ENCODE measurements at regions not wholly inside any gene's neighbourhood (a gene's known extent, or its start where the extent isn't known, plus 50 kb on each side); places are given as distances from the start of the nearest gene placed in this dataset.

GRCh38 chr4:129344058-129344457, 248.1 kb downstream of the C4orf33 start:
- Histone ChIP-seq H3K9me3 (replicated peaks; ENCODE audit: control insufficient read depth, insufficient read depth, low read depth, low read length) (no peaks in the 10 kb centered on the region), H3K9me1 (ENCODE audit: control insufficient read depth, insufficient read depth, low read length) (no peaks in the 10 kb centered on the region), H3K4me1 (replicated peaks in 1 of 2; ENCODE audit: control insufficient read depth in 2 of 2, insufficient read depth in 2 of 2, low read length in 2 of 2) (no peaks in the 10 kb centered on the region), H3K79me2 (ENCODE audit: control insufficient read depth, insufficient read depth, low read length) (no peaks in the 10 kb centered on the region), H2AFZ (ENCODE audit: low read depth, low read length) (no peak overlapping the region), H3K4me2 (ENCODE audit: insufficient read depth, low read length) (no peak overlapping the region), H3K4me3 (no peak overlapping the region), H3K36me3 (ENCODE audit: control insufficient read depth, insufficient read depth, low read length) (no peaks in the 10 kb centered on the region), H4K20me1 (replicated peaks; ENCODE audit: control insufficient read depth, insufficient read depth, low read length) (no peaks in the 10 kb centered on the region), H3K27ac (ENCODE audit: extremely low read depth, low read depth, low read length) (no peak overlapping the region), H3K27me3 (ENCODE audit: control insufficient read depth in 2 of 2, insufficient read depth in 2 of 2, low read length in 2 of 2) (no peaks in the 10 kb centered on the region), H3K9ac (ENCODE audit: insufficient read depth in 1 of 2, low read depth in 2 of 2, low read length in 2 of 2) (no peak overlapping the region)
- ChIA-PET CTCF (ENCODE audit: low intra/inter-chr PET ratio) (no interaction called here), POLR2A (no interaction called here)
- 2% methylated on average over 11 of the region's 11 CpGs for WGBS (ENCODE audit: insufficient coverage, low coverage, missing lambda C conversion rate)
- intact Hi-C loops (cut with micrococcal nuclease) = loop anchor here (5.0 kb wide), 1 partner anchor 127 kb away; no protein-coding TSS in a partner anchor
- in situ Hi-C loops (cut with MboI) = no loop called here
- peak; percentile 86 for ATAC-seq
- DNase-seq (ENCODE audit: extremely low read depth in 1 of 4, low spot score in 3 of 4) = peak; percentile 28 to 43 (median 39)
- no TSS peak for BruUV-seq (replicated peaks)
- FAIRE-seq = peak; percentile 72
- TF ChIP-seq EP400 (IDR thresholded peaks at IDR 0.05) = no peak
- no peak for TF ChIP-seq ATF6 (CRISPR knock-in tag; IDR thresholded peaks at IDR 0.05)
- TF ChIP-seq GABPB1 (CRISPR knock-in tag; IDR thresholded peaks at IDR 0.05) = no peak
- TF ChIP-seq ZNF175 (CRISPR knock-in tag; IDR thresholded peaks at IDR 0.05; ENCODE audit: low read depth) = no peak
- no peak for TF ChIP-seq NELFE (IDR thresholded peaks at IDR 0.05; ENCODE audit: insufficient read depth, insufficient read length)
- TF ChIP-seq BHLHE40 (IDR thresholded peaks at IDR 0.05; ENCODE audit: low read length) = peak; percentile 4; the same call in 1 of the 2 replicates
- no peak for TF ChIP-seq HEY1 (CRISPR knock-in tag; IDR thresholded peaks at IDR 0.05; ENCODE audit: borderline replicate concordance)
- no peak for TF ChIP-seq MLLT1 (IDR thresholded peaks at IDR 0.05)
- TF ChIP-seq ZNF764 (CRISPR knock-in tag; IDR thresholded peaks at IDR 0.05; ENCODE audit: low read depth) = no peak
- no peak for TF ChIP-seq ZNF639 (CRISPR knock-in tag; conservative IDR thresholded peaks at IDR 0.05 in 1 of 2, IDR thresholded peaks at IDR 0.05 in 1 of 2)
- TF ChIP-seq HES1 (IDR thresholded peaks at IDR 0.05; ENCODE audit: low read depth) = no peak
- TF ChIP-seq NCOA2 (IDR thresholded peaks at IDR 0.05; ENCODE audit: partially characterized antibody in 2 of 2) = no peak
- TF ChIP-seq ZNF518B (CRISPR knock-in tag; IDR thresholded peaks at IDR 0.05) = no peak
- TF ChIP-seq ZNF778 (CRISPR knock-in tag; IDR thresholded peaks at IDR 0.05) = no peak
